GM10266 (cell line): ENCODE measurements at regions not wholly inside any gene's neighbourhood (a gene's known extent, or its start where the extent isn't known, plus 50 kb on each side); places are given as distances from the start of the nearest gene placed in this dataset.

Experiments
- DNase-seq: peaks from one replicate; pipeline ENCODE4 v3.0.0; 2012; ENCODE audit errors: extremely low spot score
- TF ChIP-seq, protein P1 (sequence below): IDR thresholded peaks from 2 replicates; pipeline ENCODE4 v1.5.1; 2012; ENCODE audit warnings: mild to moderate bottlenecking, low read depth; ENCODE audit not compliant: control insufficient read depth, insufficient read depth; ENCODE audit errors: missing control alignments

- TF ChIP-seq, protein P1, sequence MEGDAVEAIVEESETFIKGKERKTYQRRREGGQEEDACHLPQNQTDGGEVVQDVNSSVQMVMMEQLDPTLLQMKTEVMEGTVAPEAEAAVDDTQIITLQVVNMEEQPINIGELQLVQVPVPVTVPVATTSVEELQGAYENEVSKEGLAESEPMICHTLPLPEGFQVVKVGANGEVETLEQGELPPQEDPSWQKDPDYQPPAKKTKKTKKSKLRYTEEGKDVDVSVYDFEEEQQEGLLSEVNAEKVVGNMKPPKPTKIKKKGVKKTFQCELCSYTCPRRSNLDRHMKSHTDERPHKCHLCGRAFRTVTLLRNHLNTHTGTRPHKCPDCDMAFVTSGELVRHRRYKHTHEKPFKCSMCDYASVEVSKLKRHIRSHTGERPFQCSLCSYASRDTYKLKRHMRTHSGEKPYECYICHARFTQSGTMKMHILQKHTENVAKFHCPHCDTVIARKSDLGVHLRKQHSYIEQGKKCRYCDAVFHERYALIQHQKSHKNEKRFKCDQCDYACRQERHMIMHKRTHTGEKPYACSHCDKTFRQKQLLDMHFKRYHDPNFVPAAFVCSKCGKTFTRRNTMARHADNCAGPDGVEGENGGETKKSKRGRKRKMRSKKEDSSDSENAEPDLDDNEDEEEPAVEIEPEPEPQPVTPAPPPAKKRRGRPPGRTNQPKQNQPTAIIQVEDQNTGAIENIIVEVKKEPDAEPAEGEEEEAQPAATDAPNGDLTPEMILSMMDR, result no peak
Observed at GRCh38 chr2:12506846-12507245, 209.9 kb upstream of the TRIB2 start.

DNA sequence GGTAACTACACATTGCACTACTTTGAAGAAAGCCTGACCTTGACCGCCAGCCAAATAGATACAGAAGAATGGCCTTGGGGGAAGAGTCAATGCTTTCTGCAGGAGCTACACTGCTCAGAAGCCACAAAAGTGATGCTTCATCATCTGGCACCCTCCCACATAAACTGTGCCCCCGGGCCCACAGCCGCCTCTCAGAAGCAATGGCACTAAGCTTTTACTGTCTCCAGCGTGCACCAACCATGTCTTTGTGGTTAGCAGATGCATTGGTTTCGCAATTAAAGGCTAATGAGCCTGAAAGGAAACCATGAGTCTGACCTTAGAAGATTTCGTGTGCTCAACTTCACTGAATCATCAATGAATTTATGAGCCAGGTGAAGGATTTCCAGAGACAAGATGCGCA is 209.4 kb upstream of the TRIB2 start:
- TF ChIP-seq, protein P1, result no peak
- no peak for DNase-seq

More at GRCh38 chr2:12506846-12507245, 209.9 kb upstream of the TRIB2 start:
- DNase-seq, result no peak

GRCh38 chr2:12510070-12510469 is 206.7 kb upstream of the TRIB2 start:
- TF ChIP-seq, protein P1, result no peak
- DNase-seq, result no peak

DNA sequence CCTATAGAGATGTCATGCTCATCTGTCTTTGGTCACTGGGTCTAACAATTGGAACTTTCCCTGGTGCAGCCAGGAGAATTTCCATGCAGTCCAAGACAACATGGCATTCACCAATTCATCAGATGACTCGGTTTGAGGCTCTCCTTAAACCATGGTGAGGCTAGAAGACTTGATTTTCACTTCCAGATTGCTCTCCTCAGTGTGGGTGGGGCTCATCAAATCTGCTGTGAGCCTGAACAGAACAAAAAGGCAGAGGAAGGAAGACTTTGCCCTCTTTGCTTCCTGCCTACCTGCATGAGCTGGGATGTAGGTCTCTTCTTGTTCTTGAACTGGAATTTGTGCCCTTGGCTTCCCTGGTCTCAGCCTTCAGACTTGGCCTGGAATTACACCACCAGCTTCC is 203.4 kb upstream of the TRIB2 start:
- TF ChIP-seq, protein P1, result no peak
- no peak for DNase-seq

DNA sequence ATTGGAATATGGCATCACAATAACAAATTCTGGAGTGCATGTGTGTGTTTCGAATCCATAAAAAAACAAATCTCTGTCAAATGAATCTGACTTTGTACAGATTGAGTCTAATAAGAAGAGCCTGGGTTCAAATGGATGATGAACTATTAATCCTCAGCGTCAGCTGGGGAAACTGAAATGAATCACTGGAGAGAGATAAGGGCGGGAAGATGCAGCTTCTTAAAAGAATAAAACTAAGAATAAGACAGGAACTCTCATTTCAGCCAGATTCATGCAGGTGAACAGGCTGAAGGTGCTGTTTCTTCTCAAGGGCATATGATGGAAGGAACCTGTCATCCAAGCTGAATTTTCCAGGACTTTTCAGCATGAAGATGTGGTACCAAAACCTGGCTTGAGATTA is 202.6 kb upstream of the TRIB2 start:
- DNase-seq, result no peak
- TF ChIP-seq, protein P1, result no peak

- DNase-seq, result no peak
Observed at GRCh38 chr2:12514631-12515437, 201.9 kb upstream of the TRIB2 start.

GRCh38 chr2:12515871-12516270 is 200.9 kb upstream of the TRIB2 start:
- no peak for DNase-seq
- TF ChIP-seq, protein P1, result no peak

More at GRCh38 chr2:12514631-12515437, 201.9 kb upstream of the TRIB2 start:
- TF ChIP-seq, protein P1, result no peak
